ENCODE measurements at regions not wholly inside any gene's neighbourhood (a gene's known extent, or its start where the extent isn't known, plus 50 kb on each side); places are given as distances from the start of the nearest gene placed in this dataset.

- TF ChIP-seq POLR2A (IDR thresholded peaks at IDR 0.05; ENCODE audit: low read depth, low read length), result no peak
- TF ChIP-seq POLR2AphosphoS5 (IDR thresholded peaks at IDR 0.05; ENCODE audit: low read depth, low read length), result no peak
- TF ChIP-seq TAF1 (IDR thresholded peaks at IDR 0.05; ENCODE audit: borderline replicate concordance, low read depth, low read length), result no peak
Measured at GRCh38 chr3:182618981-182619591, 174.2 kb upstream of the ATP11B start.

All from GM12892 (cell line).